Breast epithelium (tissue), 3 donors: ENCODE measurements at regions not wholly inside any gene's neighbourhood (a gene's known extent, or its start where the extent isn't known, plus 50 kb on each side); places are given as distances from the start of the nearest gene placed in this dataset.

Experiments used
- CTCF ChIP-seq, 3 donors: fragments of 450-650 bp; IDR thresholded peaks; one replicate each; pipeline ENCODE4 v1.5.1; 2016 to 2017; ENCODE audit warnings: antibody characterized with exemption in 3 of 3, mild to moderate bottlenecking in 3 of 3, moderate library complexity in 3 of 3
- POLR2A ChIP-seq: fragments of 450-650 bp; IDR thresholded peaks from one replicate; pipeline ENCODE4 v1.6.1; 2016; ENCODE audit warnings: antibody characterized with exemption, mild to moderate bottlenecking, moderate library complexity
- POLR2AphosphoS5 ChIP-seq, 3 donors: sonication (generic); formaldehyde crosslinking; IDR thresholded peaks; one replicate each; pipeline ENCODE4 v1.6.1; 2017; ENCODE audit warnings: antibody characterized with exemption in 3 of 3

GRCh38 chr7:50153148-50153547, 60.1 kb upstream of the ZPBP start:
- TF ChIP-seq CTCF (IDR thresholded peaks at IDR 0.05) (no peak), POLR2A (no peak), POLR2AphosphoS5 (IDR thresholded peaks at IDR 0.05) (no peak)
